ENCODE measurements at regions not wholly inside any gene's neighbourhood (a gene's known extent, or its start where the extent isn't known, plus 50 kb on each side); places are given as distances from the start of the nearest gene placed in this dataset.

GRCh38 chr4:60981534-60981933, 218.6 kb upstream of the ADGRL3 start:
- no peaks in the 10 kb centered on the region for H3K36me3 ChIP-seq (replicated peaks; ENCODE audit: insufficient read depth, low read depth)
- H3K27me3 ChIP-seq: no peaks in the 10 kb centered on the region
- no peak for DNase-seq (ENCODE audit: low spot score)
- H3K4me1 ChIP-seq (ENCODE audit: insufficient read depth): no peaks in the 10 kb centered on the region
- H3K27ac ChIP-seq: no peak overlapping the region
- 81% methylated on average over 4 of the region's 4 CpGs for WGBS (ENCODE audit: low lambda C conversion rate, missing lambda C conversion rate)
- H4K20me1 ChIP-seq (ENCODE audit: insufficient read depth, poor library complexity, severe bottlenecking): no peaks in the 10 kb centered on the region
- no peaks in the 10 kb centered on the region for H3K79me2 ChIP-seq
- H3K4me3 ChIP-seq: no peak overlapping the region
- no peaks in the 10 kb centered on the region for H3K9me3 ChIP-seq (ENCODE audit: low read depth)
- H3K4me2 ChIP-seq: no peak overlapping the region
- no peak overlapping the region for H2AFZ ChIP-seq
- H3K9me2 ChIP-seq (replicated peaks; ENCODE audit: insufficient read depth): no peaks in the 10 kb centered on the region
- TF ChIP-seq EZH2phosphoT487 (IDR thresholded peaks at IDR 0.05; ENCODE audit: low read depth, severe bottlenecking, unreplicated experiment): no peak

- H3K27me3 ChIP-seq: no peaks in the 10 kb centered on the region
- no peaks in the 10 kb centered on the region for H3K9me3 ChIP-seq (ENCODE audit: low read depth)
- H4K20me1 ChIP-seq (ENCODE audit: insufficient read depth, poor library complexity, severe bottlenecking): no peaks in the 10 kb centered on the region
- H3K79me2 ChIP-seq: no peaks in the 10 kb centered on the region
- no peak overlapping the region for H3K4me2 ChIP-seq
- H3K4me1 ChIP-seq (ENCODE audit: insufficient read depth): no peaks in the 10 kb centered on the region
- no peaks in the 10 kb centered on the region for H3K9me2 ChIP-seq (replicated peaks; ENCODE audit: insufficient read depth)
- TF ChIP-seq EZH2 (IDR thresholded peaks at IDR 0.05; ENCODE audit: borderline replicate concordance) (no peak), CTCF (IDR thresholded peaks at IDR 0.05; ENCODE audit: poor library complexity) (no peak), EZH2phosphoT487 (IDR thresholded peaks at IDR 0.05; ENCODE audit: low read depth, severe bottlenecking, unreplicated experiment) (no peak)
- WGBS (ENCODE audit: low lambda C conversion rate, missing lambda C conversion rate): 59% methylated on average over 1 of the region's 1 CpG
- DNase-seq (ENCODE audit: low spot score): no peak
- H3K4me3 ChIP-seq: no peak overlapping the region
- no peak overlapping the region for H3K27ac ChIP-seq
- no peaks in the 10 kb centered on the region for H3K36me3 ChIP-seq (replicated peaks; ENCODE audit: insufficient read depth, low read depth)
- no peak overlapping the region for H2AFZ ChIP-seq
These were observed 211.0 kb upstream of the ADGRL3 start for GRCh38 chr4:60989141-60989540.

DNA sequence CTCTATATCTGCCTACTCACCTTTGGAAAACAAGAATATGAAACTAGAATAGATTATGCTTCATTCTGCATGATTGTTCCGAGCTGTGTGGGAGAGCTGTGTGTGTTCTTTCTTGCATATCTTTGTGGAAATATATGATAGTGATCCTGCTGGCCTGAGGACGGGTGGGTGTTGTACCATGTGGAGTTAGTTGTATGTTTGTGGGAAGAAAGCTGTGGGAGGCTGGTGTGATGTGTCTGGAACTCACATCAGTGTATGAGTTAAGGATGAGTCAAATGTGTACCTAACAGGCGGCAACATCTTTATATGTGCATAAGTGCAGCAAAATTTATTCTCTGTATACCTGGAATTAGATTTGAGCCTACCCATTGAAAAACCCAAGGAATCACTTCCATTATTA, 208.1 kb upstream of the ADGRL3 start:
- Histone ChIP-seq H3K4me2 (no peak overlapping the region), H3K27ac (no peak overlapping the region)

GRCh38 chr4:61003301-61003700, 196.8 kb upstream of the ADGRL3 start:
- Histone ChIP-seq H3K36me3 (replicated peaks; ENCODE audit: insufficient read depth, low read depth) (no peaks in the 10 kb centered on the region), H3K27ac (no peak overlapping the region), H3K4me3 (no peak overlapping the region), H3K79me2 (no peaks in the 10 kb centered on the region), H2AFZ (no peak overlapping the region), H3K9me2 (replicated peaks; ENCODE audit: insufficient read depth) (no peaks in the 10 kb centered on the region), H3K27me3 (no peaks in the 10 kb centered on the region), H3K4me1 (ENCODE audit: insufficient read depth) (no peaks in the 10 kb centered on the region), H4K20me1 (ENCODE audit: insufficient read depth, poor library complexity, severe bottlenecking) (no peaks in the 10 kb centered on the region), H3K9me3 (ENCODE audit: low read depth) (no peaks in the 10 kb centered on the region), H3K4me2 (no peak overlapping the region)
- TF ChIP-seq EZH2phosphoT487 (IDR thresholded peaks at IDR 0.05; ENCODE audit: low read depth, severe bottlenecking, unreplicated experiment) (no peak), CTCF (IDR thresholded peaks at IDR 0.05; ENCODE audit: poor library complexity) (no peak), EZH2 (IDR thresholded peaks at IDR 0.05; ENCODE audit: borderline replicate concordance) (no peak)
- DNase-seq (ENCODE audit: low spot score): no peak

More for the DNA sequence above, 208.1 kb upstream of the ADGRL3 start:
- no peaks in the 10 kb centered on the region for H3K4me1 ChIP-seq (ENCODE audit: insufficient read depth)
- no peaks in the 10 kb centered on the region for H4K20me1 ChIP-seq (ENCODE audit: insufficient read depth, poor library complexity, severe bottlenecking)
- H3K9me2 ChIP-seq (replicated peaks; ENCODE audit: insufficient read depth): no peaks in the 10 kb centered on the region
- no peaks in the 10 kb centered on the region for H3K9me3 ChIP-seq (ENCODE audit: low read depth)
- H3K36me3 ChIP-seq (replicated peaks; ENCODE audit: insufficient read depth, low read depth): no peaks in the 10 kb centered on the region
- H3K79me2 ChIP-seq: no peaks in the 10 kb centered on the region
- H3K4me3 ChIP-seq: no peak overlapping the region
- no peak for DNase-seq (ENCODE audit: low spot score)
- H3K27me3 ChIP-seq: no peaks in the 10 kb centered on the region
- WGBS (ENCODE audit: low lambda C conversion rate, missing lambda C conversion rate): 88% methylated on average over 3 of the region's 3 CpGs
- TF ChIP-seq CTCF (IDR thresholded peaks at IDR 0.05; ENCODE audit: poor library complexity) (no peak), EZH2phosphoT487 (IDR thresholded peaks at IDR 0.05; ENCODE audit: low read depth, severe bottlenecking, unreplicated experiment) (no peak)
- no peak overlapping the region for H2AFZ ChIP-seq

Measured in hepatocyte (in vitro differentiated cells).